COLO668 (cell line): ENCODE measurements at regions not wholly inside any gene's neighbourhood (a gene's known extent, or its start where the extent isn't known, plus 50 kb on each side); places are given as distances from the start of the nearest gene placed in this dataset.
A peak's percentile ranks its signal among the peaks of the same experiment; 100 is the strongest.
"Not testable (repeated sequence)": the region's sequence is repeated elsewhere in the genome, so short reads cannot be mapped to it uniquely, and the experiment has no call there.

Experiments
- DNase-seq: peaks from one replicate; lab custom pipeline; 2025; ENCODE audit not compliant: unreplicated experiment; lab: John Stamatoyannopoulos, UW

DNA sequence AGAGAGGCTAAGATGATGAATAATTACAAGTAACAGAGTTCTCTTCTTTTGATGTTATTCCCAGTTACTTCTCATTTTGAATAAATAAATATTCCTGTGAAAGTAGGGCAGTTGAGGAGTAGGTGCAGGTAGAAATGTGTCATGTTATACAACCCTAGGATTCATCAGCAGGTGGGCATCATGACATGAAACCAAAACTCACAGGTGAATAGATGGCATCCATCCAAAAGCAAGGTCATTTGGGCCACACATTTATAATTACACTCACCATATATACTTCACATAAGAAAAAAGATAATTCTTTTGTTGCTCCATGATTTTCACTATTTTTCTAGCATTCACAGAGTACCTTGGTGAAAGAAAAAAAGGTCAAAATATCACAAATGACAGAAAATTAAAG, 273.6 kb downstream of the ZBBX start:
- no peak for DNase-seq

DNA sequence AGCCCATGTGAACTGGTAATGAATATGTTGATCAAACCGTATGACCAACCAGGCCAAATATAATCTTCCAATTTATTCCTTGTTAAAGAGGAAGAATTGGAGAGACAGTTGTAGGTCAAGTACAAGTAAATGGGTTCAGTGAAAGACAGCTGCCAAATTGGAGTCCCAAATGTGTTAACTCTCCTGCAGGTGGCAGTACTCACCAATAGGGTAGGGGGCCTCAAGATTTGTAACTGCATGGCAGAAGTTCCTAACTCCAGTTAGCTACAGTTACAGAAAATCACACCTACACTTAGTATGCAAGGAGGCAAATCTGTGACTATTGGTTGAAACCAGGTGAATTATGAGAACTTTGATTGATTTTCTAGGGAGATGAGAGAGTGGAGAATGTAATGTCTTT, 278.0 kb downstream of the ZBBX start:
- DNase-seq, result no peak

DNA sequence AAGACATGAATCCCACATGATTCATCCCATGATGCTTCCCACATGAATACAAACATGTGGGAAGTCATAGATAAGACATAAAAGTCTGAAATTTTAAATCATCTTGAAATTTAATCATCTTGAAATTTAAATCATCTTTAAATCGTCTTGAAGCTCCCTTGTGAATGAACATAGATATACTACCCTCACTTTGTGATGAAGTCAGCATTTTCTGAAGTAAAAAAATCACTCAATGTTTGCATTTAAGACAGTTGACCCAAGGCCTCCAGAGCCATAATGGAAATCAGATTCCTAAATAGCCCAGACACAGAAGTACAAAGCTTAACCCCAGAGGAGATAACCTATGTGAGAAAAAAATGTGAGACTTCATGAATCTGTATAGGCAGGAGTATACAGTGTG, 279.4 kb downstream of the ZBBX start:
- DNase-seq, result no peak

DNA sequence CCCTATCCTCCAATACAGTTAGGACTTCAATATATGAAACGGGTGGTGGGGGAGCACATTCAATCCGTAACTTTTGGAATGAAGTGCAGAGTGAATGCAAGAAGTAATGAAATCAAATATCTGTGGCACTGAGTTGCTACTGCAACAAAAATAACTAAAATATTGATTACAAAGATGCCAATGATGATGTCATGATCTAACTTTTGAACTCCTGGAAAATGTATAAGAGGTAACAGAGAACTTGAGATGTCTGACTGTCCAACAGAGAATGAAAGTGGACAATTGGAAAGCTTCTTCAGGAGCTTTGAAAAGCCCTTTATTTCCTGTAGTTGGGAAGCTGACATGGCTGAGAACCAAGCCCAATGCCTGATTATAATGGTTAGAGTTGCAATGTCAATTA, 279.9 kb downstream of the ZBBX start:
- DNase-seq, result no peak

DNA sequence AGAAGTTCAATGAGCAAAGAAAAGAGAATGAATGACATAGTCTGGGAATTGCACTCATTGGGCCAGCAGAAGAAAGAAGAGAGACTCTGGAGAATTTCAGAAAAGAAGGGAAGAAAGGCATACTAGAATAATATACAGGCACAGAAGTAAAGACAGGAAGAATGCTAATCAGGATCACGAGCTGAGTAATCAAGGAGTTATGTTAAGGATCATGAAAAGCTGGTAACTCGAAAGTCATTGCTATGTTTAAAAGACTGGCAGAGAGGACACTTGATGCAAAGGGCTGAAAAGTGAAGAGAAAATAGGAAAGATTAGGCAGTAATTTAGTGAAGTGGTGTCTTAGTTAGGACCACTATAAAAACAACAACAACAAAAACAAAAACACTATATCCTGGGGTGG, 284.1 kb downstream of the ZBBX start:
- no peak for DNase-seq

DNA sequence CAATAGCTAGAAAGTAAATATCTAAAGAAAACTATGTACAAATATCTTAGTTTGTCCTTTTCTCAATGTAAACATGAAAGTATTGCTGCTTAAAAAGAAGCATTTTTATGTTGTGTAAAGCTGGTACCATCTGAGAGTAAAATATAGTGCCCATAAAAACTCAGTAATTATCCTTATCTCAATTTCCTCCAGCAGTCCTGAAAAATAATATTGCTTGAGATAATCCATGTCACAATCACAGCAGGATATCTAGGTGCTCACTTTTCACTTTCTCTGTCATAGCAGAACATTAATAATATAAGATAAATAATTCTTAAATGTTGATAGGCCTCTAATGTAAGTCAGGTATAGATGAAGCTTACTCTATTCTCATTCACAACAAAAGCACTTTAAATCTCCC, 285.5 kb downstream of the ZBBX start:
- DNase-seq, result no peak

DNA sequence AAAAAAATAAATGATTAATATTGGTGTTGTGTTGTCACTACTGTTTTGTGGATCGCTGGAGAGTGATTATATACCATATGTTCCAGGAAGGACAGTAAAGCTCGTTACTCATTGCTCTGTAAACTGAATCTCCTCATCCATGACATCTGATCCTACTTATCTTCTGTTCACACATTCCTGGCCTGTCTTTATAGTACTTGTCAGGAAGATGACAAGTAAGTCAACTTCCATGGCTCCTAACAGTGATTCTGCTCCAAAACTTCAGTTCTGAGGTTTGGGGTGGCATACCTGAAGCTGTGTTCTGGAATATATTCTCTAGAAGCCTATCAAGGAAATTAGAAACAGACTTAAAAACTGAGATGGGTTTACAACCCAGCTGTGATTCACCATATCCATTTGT, 288.9 kb downstream of the ZBBX start:
- no peak for DNase-seq

DNA sequence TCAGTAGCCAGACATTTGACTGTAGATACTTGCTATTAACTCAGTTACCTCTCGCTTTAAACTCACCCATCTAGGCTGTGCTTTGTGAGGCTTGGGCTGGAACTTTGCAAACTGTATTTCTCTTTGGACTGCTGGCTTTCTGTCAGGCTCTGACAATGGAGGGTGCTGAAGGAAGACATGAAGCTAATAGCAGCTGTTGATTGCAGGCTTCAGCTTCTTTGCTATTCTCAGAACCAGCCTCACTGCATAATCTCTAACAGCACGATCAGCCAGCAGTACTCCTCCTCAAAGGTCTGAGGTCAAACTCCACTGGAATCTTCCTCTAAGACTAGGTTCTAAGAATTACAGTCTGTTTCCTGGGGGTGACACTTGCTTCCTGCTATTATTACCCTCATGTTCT, 295.6 kb downstream of the ZBBX start:
- DNase-seq, result no peak

DNA sequence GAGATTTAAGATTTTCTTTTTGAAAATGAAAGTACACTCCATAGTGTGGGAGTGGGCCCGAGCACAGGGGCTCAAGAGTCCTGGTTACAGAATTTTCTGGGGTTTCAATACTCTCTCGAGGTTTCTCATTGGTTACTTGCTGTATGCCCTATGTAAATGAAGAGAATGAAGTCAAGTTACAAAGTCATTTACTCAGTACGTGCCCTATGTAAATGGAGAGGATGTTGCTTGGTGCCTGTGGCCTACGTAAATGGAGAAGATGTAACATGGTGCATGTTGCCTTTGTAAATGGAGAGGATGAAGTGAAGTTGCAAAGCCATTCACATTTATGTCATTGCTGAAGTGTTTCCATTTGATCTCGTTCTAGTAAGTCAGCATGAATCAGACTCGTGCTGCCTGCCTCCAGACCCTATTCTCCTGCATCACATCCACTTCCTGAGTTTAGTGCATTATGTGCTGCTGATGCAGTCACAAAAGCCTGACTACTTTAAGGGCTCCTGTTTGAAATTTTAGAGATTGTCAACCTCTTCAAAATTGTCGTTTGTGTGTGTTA, 302.0 kb downstream of the ZBBX start:
- DNase-seq, result no peak

DNA sequence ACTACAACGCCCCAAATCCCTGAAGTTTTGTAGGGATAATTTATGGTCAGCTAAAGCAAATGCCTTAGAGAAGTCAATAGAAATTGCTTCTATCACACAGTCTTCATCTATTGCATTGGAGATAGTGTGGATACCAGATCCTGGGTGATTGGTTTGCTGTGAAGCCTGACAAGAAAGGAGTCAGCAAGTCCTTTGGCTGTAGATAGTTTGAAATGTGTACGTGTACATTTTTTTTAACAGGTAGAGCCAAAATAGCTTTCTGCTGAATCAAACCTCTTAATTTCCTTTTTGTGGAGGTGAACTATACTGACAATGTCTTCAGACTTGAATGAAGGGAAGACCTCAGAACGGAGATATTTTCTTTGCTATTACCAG, 312.3 kb downstream of the ZBBX start:
- DNase-seq, result no peak

DNA sequence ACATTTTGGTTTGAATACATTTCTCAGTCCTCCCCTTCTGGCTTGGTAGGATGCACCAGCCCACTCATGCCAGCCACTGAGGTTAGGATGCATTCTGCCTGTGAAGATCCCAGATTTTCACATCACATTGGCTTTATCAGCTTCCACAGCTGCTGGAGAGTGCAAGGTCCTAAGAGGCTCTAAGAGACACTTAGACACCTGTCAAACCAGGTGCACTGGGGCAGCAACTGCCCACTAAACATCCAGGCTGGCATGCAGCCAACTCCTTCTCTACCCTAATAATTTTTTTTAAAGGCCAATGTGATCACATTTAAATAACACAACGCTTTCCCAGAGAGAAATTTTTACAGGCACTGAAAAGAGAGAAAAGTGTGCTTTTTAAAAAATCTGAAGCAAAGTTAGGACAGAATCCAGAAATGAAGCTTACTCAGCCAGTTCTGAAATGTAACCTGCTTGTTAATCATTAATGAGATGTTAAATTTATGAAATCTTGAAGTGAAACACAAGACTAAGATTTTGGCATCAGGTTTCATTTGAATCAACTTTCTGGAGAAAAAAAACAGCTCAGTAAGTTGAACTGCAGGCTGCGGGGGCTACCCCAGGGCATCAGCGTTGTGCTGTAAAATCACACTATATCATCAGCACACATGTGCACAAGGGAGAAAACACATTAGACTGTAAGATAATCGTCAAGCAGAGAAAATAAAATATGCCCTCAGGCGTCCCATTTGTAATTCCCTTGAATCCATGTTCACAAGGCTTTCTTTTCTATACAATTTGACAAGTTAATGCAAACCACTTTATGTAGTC, 312.9 kb downstream of the ZBBX start:
- DNase-seq, result peak; percentile 84

DNA sequence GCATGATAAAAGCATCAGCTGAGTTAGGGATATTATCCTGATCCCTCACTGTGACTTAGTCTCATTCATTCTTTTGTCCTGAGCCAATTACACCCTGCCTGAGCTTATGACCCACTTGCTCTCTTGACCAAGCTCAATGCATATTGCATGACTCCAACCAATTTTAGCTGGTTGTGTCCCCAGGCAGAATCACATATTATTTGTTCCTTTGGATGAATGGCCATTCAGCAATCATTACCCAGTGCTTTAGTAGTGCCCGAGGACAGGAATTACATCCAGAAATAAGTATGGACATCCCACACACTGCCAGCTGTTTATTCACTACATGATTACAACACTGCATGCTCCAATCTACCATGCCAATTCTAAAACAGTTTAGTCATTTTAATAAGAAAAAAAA, 322.5 kb downstream of the ZBBX start:
- DNase-seq, result no peak

DNA sequence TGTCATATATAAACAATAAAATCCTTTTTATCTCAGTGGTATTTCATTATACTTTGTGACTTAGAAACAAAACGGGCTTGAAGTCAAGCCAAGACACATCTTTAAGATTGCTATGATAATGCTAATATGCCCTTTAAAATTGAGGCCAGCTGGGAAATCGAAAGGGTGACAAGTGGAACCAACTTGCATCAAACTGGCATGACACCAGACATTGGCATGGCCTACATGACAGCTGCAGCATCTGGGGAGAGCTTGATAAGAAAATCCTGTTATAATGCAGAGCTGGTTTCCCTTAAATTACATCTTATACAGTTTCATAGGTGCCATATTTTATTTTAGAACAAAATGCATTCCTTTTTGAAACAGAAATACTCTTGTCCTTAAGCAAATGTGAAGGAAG, 325.2 kb downstream of the ZBBX start:
- no peak for DNase-seq

DNA sequence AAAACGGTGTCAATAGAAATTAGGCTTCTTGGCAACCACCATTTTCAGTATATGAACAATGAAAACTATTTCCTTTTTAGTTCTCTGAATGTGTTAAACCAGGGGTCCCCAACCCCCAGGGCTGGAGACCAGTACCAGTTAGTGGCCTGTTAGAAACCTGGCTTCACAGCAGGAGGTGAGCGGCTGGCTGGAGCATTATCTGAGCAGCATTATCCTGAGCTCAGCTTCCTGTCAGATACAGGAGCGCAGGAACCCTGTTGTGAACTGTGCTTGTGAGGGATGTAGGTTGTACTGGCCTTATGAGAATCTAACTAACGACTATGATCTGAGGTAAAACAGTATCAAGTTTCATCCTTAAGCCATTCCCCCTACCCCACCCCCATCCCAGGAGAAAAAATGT, 328.7 kb downstream of the ZBBX start:
- no peak for DNase-seq

DNA sequence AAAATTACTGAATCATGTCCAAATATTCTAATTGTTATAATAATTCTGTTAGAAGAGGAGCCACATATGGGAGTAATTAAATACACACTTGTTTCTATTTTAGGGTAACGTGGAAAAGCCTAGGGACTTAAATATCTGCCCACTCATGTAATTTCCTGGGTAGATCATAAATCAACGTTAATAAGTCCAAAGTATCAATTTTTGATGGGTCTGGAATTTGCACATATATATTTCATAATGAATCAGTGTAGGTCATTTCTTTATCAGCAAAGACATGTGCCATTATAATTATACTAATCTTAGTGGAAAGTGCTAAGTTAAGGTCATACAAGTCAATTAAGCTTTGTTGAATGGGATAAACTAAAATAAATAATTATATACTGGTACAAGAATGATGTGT, 346.2 kb downstream of the ZBBX start:
- no peak for DNase-seq

DNA sequence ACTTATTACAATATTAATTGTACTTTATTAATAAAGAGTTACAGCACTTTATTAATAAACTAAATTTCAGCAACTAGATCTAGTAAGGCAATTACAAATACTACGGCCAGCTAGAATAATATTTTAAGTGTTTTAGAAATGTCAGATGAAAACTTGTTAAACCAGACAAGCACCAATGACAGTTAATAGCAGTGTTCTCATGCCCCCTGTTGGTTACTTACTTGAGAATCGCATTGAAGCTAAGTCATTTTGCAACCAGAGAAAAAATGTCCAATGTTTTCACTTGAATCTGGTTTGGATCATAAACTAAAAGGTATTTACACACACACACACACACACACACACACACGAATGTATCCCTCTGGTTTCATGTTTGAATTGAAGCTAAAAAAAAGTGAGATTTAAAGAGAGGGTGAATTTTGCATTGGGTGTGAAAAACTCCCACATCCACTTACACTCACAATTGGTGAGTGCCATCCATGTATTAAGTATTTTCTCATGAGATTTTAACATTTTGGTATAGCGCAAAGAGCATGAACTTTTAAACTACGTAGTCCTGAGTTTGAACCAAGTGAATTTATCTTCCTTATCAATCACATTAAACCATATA, 347.7 kb downstream of the ZBBX start:
- peak; percentile 3 for DNase-seq

DNA sequence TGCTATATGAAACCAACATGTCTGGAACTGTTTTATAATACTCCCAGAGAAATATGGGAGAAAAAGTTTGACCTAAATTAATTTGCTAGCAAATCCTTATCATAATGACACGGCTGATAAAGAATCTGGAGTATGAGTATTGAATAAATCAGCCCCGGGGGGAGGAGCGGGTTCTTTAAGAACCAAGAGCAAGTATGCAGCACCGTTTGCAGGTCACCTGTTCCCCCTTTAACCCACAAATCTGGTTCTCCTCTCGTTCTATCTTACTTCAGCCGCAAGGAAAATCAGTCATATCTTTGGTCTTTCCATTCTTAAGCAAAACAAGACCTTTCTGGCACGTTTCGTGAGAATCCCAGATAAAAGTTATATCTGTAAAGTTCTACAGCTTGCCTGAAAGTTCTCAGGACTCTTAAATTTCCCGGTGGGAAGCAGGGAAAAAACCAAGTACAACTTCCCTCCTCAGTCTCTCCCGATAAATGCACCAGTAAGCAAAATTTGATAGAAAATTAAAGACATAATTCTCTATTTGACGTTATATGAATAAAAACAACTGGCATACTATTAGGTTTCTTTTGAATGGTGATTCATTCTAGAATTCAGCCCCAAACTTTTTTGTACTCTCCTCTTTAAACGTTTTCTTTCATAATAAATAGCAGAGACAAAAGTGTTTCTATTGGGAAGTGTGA, 348.6 kb downstream of the ZBBX start:
- DNase-seq, result no peak

DNA sequence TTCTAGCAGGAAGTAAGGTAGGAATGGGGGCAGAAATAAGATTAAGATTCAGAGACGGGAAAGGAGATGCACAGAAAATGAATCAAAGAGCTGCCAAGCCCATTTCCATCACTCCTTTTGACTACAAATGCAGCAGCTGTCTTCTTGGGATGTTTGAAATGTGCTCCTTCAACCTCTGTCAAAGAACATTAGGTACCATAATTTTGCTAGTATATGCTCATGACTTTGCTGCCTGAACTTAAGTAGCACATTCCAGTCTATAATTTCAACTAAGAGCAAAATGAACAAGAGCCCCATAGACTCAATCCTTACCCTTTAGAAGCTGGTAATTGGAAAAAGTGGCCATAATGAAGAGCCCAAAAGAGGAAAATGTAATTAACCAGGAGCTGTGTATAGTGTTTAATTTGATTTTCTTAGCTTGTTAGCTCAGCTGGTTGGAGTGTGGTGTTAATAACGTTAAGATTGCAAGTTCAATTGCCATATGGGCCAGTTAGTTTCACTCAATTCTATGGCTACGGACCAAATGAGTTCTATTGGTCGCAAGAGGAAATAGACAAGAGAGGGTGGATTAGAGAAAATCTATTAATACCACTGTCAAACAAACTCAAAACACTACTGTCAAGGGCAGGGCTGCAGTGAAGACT, 349.9 kb downstream of the ZBBX start:
- DNase-seq, result no peak

DNA sequence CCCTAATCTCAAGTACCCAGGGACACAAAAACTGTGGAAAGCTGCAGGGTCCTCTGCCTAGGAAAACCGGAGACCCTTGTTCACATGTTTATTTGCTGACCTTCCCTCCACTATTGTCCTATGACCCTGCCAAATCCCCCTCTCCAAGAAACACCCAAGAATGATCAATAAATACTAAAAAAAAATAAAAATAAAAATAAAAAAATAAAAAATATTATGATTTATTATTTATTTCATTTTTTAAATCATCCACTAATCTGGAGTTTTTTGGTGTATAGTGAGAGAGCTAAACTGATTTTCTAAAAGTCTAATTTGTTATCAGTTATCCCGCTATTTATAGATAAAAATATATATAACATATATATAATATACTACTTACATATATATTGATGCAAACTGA, 360.6 kb downstream of the ZBBX start:
- not testable (repeated sequence) for DNase-seq

DNA sequence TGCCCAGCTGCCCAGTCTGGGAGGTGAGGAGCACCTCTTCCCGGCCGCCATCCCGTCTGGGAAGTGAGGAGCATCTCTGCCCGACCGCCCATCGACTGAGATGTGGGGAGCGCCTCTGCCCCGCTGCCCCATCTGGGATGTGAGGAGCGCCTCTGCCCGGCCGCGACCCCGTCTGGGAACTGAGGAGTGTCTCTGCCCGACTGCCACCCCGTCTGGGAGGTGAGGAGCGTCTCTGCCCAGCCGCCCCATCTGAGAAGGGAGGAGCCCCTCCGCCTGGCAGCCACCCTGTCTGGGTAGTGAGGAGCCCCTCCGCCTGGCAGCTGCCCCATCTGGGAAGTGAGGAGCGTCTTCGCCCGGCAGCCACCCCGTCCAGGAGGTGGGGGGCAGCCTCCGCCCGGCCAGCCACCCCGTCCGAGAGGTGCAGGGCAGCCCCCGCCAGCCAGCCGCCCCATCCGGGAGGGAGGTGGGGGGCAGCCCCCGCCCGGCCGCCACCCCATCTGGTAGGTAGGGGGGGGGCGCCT, 361.4 kb downstream of the ZBBX start:
- DNase-seq, result not testable (repeated sequence)

DNA sequence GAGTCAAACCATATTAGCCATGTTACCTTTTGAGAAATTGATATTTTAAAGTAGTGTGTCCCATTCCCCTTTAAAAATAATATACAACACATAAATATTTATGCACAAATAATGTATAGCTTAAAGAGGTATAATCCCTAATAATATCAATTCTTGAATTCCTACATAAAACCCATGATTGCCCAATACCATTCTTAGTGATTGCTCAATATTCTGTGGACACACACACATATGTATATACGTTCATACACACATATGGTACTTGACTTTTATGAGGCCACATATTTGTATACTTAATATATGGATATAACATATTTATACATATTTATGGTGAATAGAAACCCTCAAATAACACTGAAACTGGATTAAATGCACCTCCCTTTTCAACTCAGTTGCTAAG, 367.4 kb downstream of the ZBBX start:
- no peak for DNase-seq
